OCI-LY1 (cell line): ENCODE measurements at regions not wholly inside any gene's neighbourhood (a gene's known extent, or its start where the extent isn't known, plus 50 kb on each side); places are given as distances from the start of the nearest gene placed in this dataset.

Source experiments
- CTCF ChIP-seq: fragments of 200-600 bp; sonication (generic), shearing (Covaris generic); IDR thresholded peaks from 2 replicates; pipeline ENCODE4 v1.5.1; 2017; ENCODE audit warnings: mild to moderate bottlenecking, antibody characterized with exemption, low read length, moderate library complexity, mixed read lengths
- EZH2 ChIP-seq: fragments of 200-600 bp; sonication (generic), shearing (Covaris generic); IDR thresholded peaks from 2 replicates; pipeline ENCODE4 v1.8.0; 2017; ENCODE audit warnings: borderline replicate concordance, mixed run types, mild to moderate bottlenecking, antibody characterized with exemption, low read length, moderate library complexity, mixed read lengths

GRCh38 chr11:91653079-91653754 is 571.4 kb upstream of the FAT3 start:
- TF ChIP-seq CTCF = no peak
- TF ChIP-seq EZH2 = no peak
